HG02678 (cell line): ENCODE measurements at regions not wholly inside any gene's neighbourhood (a gene's known extent, or its start where the extent isn't known, plus 50 kb on each side); places are given as distances from the start of the nearest gene placed in this dataset.
"Not testable (repeated sequence)": the region's sequence is repeated elsewhere in the genome, so short reads cannot be mapped to it uniquely, and the experiment has no call there.

Experiments
- ATAC-seq: cut with Tn5 transposase; IDR thresholded peaks from one replicate; pipeline ENCODE4 v1.9.1; 2021; ENCODE audit warnings: mild to moderate bottlenecking, moderate library complexity; ENCODE audit not compliant: unreplicated experiment

GRCh38 chr2:57475391-57475790 is 571.2 kb upstream of the VRK2 start:
- no peak for ATAC-seq

DNA sequence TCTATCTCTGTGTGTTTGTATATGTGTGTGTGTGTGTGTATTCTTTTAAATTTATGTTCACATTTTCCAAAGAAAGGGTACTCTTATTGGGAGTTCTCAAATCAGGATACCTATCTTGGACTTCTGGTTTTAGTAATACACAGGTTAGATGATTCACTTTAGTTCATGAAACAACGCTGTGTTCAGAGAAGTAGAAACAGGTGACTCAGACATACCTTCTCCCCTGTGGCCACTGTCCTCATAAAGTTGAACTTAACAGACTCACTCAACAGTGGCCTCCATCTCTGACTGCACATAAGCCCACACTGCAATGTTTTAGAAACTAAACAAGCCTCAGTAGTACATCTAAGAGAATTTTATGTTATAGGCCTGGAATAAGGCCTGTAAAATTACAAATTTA is 566.6 kb upstream of the VRK2 start:
- ATAC-seq, result no peak

DNA sequence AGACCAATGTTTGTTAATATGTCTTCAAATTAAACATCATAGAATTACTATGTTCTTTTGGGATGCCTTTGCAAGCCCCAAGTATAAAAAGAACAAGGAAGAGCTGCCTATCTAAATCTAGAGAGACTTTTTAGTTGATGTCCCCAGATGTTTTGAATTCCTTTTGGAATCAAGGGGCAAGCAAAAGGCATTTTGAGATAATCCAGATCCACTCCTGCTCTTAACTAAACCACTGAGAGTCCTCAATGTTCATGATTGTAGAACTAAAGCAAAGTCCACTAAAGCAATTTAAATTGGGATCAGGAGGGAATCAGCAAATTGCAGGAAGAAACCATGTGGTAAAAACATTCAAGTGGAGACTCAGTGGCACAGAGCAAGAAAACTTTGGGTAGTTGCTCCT is 558.5 kb upstream of the VRK2 start:
- ATAC-seq, result no peak

DNA sequence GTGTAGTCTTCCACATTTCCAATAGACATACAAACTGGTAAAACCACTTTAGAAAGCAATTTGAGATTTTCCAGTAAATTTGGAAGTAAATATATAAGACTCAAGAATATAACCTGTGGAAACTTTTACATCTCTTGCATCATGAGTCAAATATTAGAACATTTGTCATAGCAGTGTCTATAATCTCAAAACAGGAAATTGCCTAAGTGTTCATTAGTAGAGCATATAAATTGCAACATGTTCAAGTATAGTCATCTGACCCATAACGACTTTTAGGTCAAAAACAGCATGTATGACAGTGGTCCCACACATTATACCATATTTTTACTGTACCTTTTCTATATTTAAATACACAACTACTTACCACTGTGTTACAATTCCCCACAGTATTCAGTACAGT is 555.9 kb upstream of the VRK2 start:
- ATAC-seq, result no peak

DNA sequence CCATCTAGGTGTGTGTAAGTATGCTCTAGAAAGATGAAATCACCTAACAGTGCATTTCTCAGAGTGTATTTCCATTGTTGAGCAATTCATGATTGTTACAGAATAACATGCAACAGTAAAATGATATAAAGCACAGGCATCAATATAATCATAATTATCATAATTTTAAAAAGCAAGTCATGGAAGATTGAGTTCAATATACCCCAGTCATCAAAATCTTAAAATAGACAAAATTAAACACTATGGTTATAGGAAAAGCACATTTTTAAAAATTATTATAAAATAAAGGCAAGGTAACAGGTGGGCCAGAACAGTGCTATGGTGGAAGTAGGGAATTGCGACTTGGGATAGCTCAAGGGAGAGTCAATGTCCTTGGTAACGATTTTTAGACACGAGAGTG is 555.4 kb upstream of the VRK2 start:
- ATAC-seq, result no peak

DNA sequence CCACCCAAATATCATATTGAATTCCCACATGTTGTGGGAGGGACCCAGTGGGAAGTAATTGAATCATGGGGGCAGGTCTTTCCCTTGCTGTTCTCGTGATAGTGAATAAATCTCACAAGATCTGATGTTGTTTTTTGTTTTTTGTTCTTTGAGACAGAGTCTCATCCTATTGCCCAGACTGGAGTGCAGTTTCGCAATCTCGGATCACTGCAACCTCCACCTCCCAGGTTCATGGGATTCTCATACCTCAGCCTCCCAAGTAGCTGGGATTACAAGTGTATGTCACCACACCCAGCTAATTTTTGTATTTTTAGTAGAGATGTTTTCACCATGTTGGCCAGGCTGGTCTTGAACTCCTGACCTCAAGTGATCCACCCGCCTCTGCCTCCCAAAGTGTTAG is 552.6 kb upstream of the VRK2 start:
- ATAC-seq, result not testable (repeated sequence)

- ATAC-seq, result peak; percentile 87
Measured at GRCh38 chr2:57497489-57498096, 549.0 kb upstream of the VRK2 start.

- no peak for ATAC-seq
Measured at GRCh38 chr2:57504787-57505186, 541.8 kb upstream of the VRK2 start.

DNA sequence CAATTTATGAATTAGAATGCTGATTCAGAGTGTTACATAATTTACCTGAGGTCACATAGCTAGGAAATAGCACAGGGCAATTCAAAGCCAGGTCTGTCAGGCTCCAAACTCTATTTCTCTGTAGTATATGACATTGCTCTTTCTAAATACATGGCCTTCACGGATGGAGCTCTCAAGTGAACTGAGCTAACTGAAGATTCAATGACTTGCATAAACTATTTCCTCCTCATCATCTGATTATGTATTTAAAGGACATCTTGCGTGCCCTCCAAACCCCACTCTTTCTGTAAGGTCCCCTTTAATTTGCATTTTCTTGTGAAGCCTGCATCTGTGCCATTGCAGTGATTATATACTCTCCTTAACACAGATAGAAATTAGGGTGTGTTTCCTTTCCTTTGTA is 537.4 kb upstream of the VRK2 start:
- no peak for ATAC-seq

- no peak for ATAC-seq
Measured at GRCh38 chr2:57510704-57511103, 535.9 kb upstream of the VRK2 start.

GRCh38 chr2:57515366-57515765 is 531.2 kb upstream of the VRK2 start:
- no peak for ATAC-seq

DNA sequence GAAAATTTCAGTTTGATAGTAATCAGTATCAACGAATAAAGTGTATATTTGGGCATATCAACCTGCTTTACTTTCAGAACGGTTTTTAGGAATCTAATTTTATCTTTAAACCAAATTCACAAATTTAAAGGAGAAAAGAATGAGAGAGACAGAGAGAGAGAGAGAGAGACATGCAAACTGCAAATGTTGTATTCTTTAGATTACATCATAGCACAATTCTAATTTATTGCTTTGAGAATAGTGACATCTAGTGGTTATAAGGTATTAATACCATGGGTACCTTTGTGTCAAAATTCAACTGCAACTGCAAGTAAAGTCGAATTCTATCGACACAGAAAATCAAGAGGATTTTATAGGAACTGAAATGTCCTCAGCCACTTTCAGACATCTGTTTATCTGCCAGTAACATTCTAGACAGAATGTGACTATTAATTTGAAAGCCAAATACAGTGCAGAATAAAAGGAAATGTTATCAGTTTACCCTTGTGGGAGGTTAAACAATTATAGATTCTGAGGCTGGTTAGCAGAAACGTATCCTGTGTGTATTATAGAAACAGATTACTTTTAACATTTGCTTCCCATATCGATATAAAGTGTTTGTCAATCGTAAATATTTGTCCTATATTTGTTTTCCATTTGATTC is 529.8 kb upstream of the VRK2 start:
- peak; percentile 84 for ATAC-seq

DNA sequence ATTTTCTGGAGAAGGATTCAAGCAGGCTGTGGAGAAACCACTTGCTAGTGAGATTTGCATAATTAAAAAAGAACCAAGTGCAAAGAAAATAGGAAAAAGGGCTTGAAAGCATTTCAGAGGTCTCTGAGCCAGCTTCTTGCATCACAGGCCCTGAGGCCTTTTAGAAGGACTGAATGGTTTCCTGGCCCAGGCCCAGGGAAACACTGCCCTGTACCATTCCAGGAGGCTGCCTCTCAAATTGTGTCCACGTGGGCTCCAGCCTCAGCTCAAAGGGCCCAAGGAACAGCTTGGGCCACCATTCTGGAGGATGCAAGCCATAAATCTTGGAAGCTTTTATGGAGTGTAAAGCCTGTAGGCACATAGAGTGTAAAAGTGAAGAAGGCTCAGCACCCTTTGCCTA is 523.3 kb upstream of the VRK2 start:
- ATAC-seq, result no peak

DNA sequence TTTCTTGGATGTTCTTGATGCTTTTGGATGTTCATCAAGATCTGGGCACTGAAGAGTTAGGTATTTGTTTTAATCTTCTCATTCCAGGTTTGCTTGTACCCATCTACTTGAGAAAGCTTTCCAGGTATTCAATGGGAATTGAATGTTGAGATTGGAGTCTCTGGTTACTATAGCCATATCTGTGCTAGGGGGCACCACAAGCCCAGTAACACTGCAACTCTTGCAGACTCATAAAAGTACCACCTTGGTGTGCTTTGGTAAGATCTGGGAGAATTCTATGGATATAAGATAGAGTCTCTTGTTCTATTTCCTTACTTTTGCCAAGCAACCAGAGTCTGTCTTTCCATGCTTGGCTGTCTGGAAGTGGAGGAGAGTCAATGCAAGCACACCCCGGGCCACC is 518.9 kb upstream of the VRK2 start:
- ATAC-seq, result no peak

- ATAC-seq, result no peak
Measured at GRCh38 chr2:57528499-57528898, 518.1 kb upstream of the VRK2 start.

- ATAC-seq, result no peak
Measured at GRCh38 chr2:57534358-57534757, 512.2 kb upstream of the VRK2 start.

DNA sequence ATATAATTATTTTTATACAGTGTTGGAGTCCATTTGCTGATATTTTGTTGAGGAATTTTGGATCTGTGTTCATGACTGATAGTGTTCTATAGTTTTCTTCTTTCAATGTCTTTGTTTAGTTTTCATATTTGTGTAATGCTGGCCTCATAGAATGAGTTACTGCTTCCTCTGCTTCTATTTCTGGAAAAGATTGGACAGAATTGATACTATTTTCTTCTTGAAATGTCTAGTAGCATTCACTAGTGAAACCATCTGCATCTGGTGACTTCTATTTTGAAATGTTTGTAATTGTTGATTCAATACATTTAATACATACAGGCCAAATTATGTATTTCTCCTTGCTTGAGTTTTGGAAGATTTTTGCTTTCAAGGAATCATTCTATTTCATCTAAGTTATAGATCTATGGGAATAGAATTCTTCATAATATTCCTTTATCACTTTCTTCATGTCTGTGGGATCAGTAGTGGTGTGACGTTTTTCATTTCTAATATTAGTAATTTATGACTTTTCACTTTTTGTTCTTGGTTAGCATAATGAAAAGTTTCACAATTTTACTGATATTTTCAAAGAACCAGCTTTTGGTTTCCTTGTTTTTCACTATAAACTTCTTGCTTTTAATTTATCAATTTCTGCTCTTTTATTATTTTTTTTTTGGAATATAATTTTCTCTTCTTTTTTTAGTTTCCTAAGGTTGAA is 509.9 kb upstream of the VRK2 start:
- ATAC-seq, result no peak

- ATAC-seq, result no peak
Measured at GRCh38 chr2:57539761-57540160, 506.8 kb upstream of the VRK2 start.

GRCh38 chr2:57542081-57542480 is 504.5 kb upstream of the VRK2 start:
- no peak for ATAC-seq

DNA sequence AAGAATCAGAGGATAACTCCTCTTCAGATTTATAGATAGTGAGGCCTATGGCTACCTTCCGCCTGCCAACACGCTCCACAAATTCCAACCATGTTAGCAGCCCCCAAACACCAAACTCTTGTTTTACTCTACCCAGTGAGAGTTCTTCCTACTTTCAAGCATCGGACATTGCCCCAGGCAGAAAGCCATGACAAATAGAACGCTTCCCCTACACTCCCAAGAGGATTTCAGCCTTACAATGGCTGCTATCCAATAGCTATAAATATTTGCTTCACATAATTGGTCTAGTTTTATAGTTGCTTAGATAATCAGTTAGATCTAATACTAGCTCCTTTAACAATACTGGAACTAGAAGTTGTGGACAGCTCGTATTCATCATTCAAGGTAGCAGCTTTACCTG is 503.4 kb upstream of the VRK2 start:
- no peak for ATAC-seq

DNA sequence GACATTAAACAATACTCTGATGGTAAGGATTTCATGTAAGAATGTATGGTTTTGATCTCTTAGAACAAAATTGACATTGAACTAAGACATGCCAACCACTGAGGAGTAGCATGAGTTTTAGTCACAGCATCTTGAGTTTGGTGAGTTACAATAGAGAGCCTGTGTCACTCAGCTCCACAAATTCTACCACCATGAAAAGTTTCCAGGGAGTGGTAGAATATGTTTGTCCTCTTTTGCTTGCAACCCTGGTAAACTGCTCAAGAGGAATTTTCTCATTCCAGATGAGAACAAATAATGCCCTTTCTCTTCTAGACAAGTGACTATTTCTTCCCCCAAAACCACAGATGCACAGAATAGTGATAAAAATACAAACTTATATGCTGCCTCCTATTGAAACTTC is 502.0 kb upstream of the VRK2 start:
- ATAC-seq, result no peak

GRCh38 chr2:57546478-57546877 is 500.1 kb upstream of the VRK2 start:
- no peak for ATAC-seq
